ENCODE measurements at regions not wholly inside any gene's neighbourhood (a gene's known extent, or its start where the extent isn't known, plus 50 kb on each side); places are given as distances from the start of the nearest gene placed in this dataset.
"Not testable (repeated sequence)": the region's sequence is repeated elsewhere in the genome, so short reads cannot be mapped to it uniquely, and the experiment has no call there.

GRCh38 chr4:45420091-45420674, 693.8 kb upstream of the GNPDA2 start:
- BruUV-seq (replicated peaks): not testable (repeated sequence)

More at GRCh38 chr4:45420091-45420674, 693.8 kb upstream of the GNPDA2 start:
- H3K9me1 ChIP-seq (ENCODE audit: insufficient read depth, low read length); H3K4me3 ChIP-seq (ENCODE audit: insufficient read depth, low read depth, low read length); dilution Hi-C loops (cut with HindIII; ENCODE audit: low sequenced_read_pairs, unreplicated experiment); H3K27me3 ChIP-seq (ENCODE audit: control insufficient read depth, insufficient read depth, low read length); ATAC-seq (ENCODE audit: low read depth); H2BK15ac ChIP-seq (ENCODE audit: low read depth, low read length); H3K9me3 ChIP-seq (ENCODE audit: control insufficient read depth, insufficient read depth, low read length); H3K18ac ChIP-seq (ENCODE audit: low read depth, low read length); H4K5ac ChIP-seq (ENCODE audit: low read depth, low read length); H3K4me2 ChIP-seq (ENCODE audit: low read depth, low read length); H4K91ac ChIP-seq (ENCODE audit: insufficient read depth, low read depth, low read length); H2AK9ac ChIP-seq (replicated peaks; ENCODE audit: low read depth, low read length, poor library complexity); H3K27ac ChIP-seq (ENCODE audit: insufficient read depth, low read length); H2BK120ac ChIP-seq (ENCODE audit: low read depth, low read length); H3K56ac ChIP-seq (ENCODE audit: extremely low read depth, insufficient read depth, low read length); POLR2A ChIA-PET (ENCODE audit: unreplicated experiment); H3K4ac ChIP-seq (ENCODE audit: low read depth, low read length); H3K36me3 ChIP-seq (ENCODE audit: control insufficient read depth, insufficient read depth, low read length); H2AK5ac ChIP-seq (ENCODE audit: low read depth, low read length); H3K4me1 ChIP-seq (ENCODE audit: control insufficient read depth, insufficient read depth, low read length); H3K14ac ChIP-seq (replicated peaks; ENCODE audit: low read depth, low read length); H3K23ac ChIP-seq (ENCODE audit: low read depth, low read length); H2BK20ac ChIP-seq (ENCODE audit: low read depth, low read length); H2BK5ac ChIP-seq (ENCODE audit: low read depth, low read length, poor library complexity, severe bottlenecking); in situ Hi-C loops (cut with MboI; ENCODE audit: low sequenced_read_pairs); CTCF ChIA-PET; DNase-seq; H3K9ac ChIP-seq (ENCODE audit: low read depth, low read length); H4K20me1 ChIP-seq (ENCODE audit: insufficient read depth, low read length); H3K79me1 ChIP-seq (ENCODE audit: low read depth in 1 of 2, low read length in 2 of 2); H2AFZ ChIP-seq (replicated peaks; ENCODE audit: low read length, poor library complexity); intact Hi-C loops (cut with micrococcal nuclease); H4K8ac ChIP-seq (ENCODE audit: low read depth in 2 of 2, low read length in 2 of 2): not testable (repeated sequence)
- WGBS, 2 experiments (ENCODE audit: extremely low coverage in 2 of 2, insufficient read length in 1 of 2): 90% methylated on average over 5 of the region's 21 CpGs; no CpG with 5 or more reads in 1 of the 2 experiments

Measured in IMR-90 (cell line).